ENCODE measurements at regions not wholly inside any gene's neighbourhood (a gene's known extent, or its start where the extent isn't known, plus 50 kb on each side); places are given as distances from the start of the nearest gene placed in this dataset.

DNA sequence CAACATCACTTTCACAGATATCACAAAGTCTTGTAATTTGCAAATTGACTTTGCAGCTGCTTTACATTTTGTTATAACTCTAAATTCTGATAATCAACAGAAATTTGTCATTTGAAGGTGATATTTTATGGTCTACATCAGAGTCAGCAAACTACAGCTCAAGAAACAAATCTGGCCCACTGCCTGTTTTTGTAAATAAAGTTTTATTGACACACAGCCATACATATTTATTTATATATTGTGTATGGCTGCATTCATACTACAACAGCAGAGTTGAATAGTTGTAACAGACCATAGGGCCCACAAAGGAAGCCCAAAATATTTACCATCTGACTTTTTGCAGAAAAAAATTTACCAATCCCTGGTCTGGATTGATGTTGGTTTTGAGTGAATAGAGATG, 87.0 kb upstream of the GRIA1 start:
- Histone ChIP-seq H4K20me1 (ENCODE audit: control insufficient read depth, insufficient read depth, low read length, poor library complexity, severe bottlenecking) (no peaks in the 10 kb centered on the region), H3K4me2 (replicated peaks; ENCODE audit: low read depth, low read length, poor library complexity, severe bottlenecking) (no peak overlapping the region), H3K79me2 (ENCODE audit: control insufficient read depth, insufficient read depth, low read length) (no peaks in the 10 kb centered on the region), H3K4me3 (ENCODE audit: control extremely low read depth in 1 of 5, extremely low read depth in 1 of 5, insufficient read depth in 1 of 5, low read depth in 2 of 5, low read length in 4 of 5) (no peak overlapping the region), H3K27ac (ENCODE audit: low read length in 2 of 2) (no peak overlapping the region), H3K36me3 (replicated peaks in 1 of 2; ENCODE audit: control extremely low read depth in 1 of 2, control insufficient read depth in 1 of 2, extremely low read depth in 1 of 2, insufficient read depth in 2 of 2, low read length in 1 of 2) (no peaks in the 10 kb centered on the region), H2AFZ (ENCODE audit: insufficient read depth, low read depth, low read length, poor library complexity, severe bottlenecking) (no peak overlapping the region), H3K9ac (ENCODE audit: low read length) (no peak overlapping the region), H3K27me3 (replicated peaks in 1 of 4; ENCODE audit: control extremely low read depth in 1 of 4, control insufficient read depth in 3 of 4, insufficient read depth in 4 of 4, low read length in 3 of 4) (no peaks in the 10 kb centered on the region), H3K9me3 (ENCODE audit: control extremely low read depth in 1 of 3, control insufficient read depth in 2 of 3, insufficient read depth in 1 of 3, low read length in 2 of 3) (no peaks in the 10 kb centered on the region), H3K4me1 (ENCODE audit: control insufficient read depth in 2 of 2, insufficient read depth in 2 of 2, low read length in 2 of 2) (no peaks in the 10 kb centered on the region)
- Mint-ChIP-seq H3K9me3 (ENCODE audit: insufficient read depth) (no peaks in the 10 kb centered on the region), H3K4me1 (no peaks in the 10 kb centered on the region), H3K27me3 (no peaks in the 10 kb centered on the region), H3K4me3 (no peak overlapping the region), H3K27ac (no peak overlapping the region)
- intact Hi-C loops (cut with micrococcal nuclease) = no loop called here
- ChIA-PET POLR2A (no interaction called here), CTCF (no interaction called here)
- DNase-seq = no peak
- ATAC-seq (ENCODE audit: low read depth) = no peak
- TF ChIP-seq EZH2 (IDR thresholded peaks at IDR 0.05; ENCODE audit: borderline replicate concordance, insufficient read depth, low read depth, low read length, poor library complexity, severe bottlenecking) (no peak), CTCF (IDR thresholded peaks at IDR 0.05) (no peak)

GRCh38 chr5:153404747-153405146, 85.7 kb upstream of the GRIA1 start:
- POLR2A ChIA-PET = no interaction called here
- H4K20me1 ChIP-seq (ENCODE audit: control insufficient read depth, insufficient read depth, low read length, poor library complexity, severe bottlenecking) = no peaks in the 10 kb centered on the region
- H3K4me1 Mint-ChIP-seq = no peaks in the 10 kb centered on the region
- no peaks in the 10 kb centered on the region for H3K9me3 ChIP-seq (ENCODE audit: control extremely low read depth in 1 of 3, control insufficient read depth in 2 of 3, insufficient read depth in 1 of 3, low read length in 2 of 3)
- no peak for TF ChIP-seq EZH2 (IDR thresholded peaks at IDR 0.05; ENCODE audit: borderline replicate concordance, insufficient read depth, low read depth, low read length, poor library complexity, severe bottlenecking)
- TF ChIP-seq CTCF (IDR thresholded peaks at IDR 0.05) = no peak
- H3K9ac ChIP-seq (ENCODE audit: low read length) = no peak overlapping the region
- no peak overlapping the region for H3K27ac Mint-ChIP-seq
- no peaks in the 10 kb centered on the region for H3K27me3 ChIP-seq (replicated peaks in 1 of 4; ENCODE audit: control extremely low read depth in 1 of 4, control insufficient read depth in 3 of 4, insufficient read depth in 4 of 4, low read length in 3 of 4)
- no peak overlapping the region for H3K27ac ChIP-seq (ENCODE audit: low read length in 2 of 2)
- intact Hi-C loops (cut with micrococcal nuclease) = no loop called here
- no peak overlapping the region for H3K4me3 Mint-ChIP-seq
- H3K4me3 ChIP-seq (ENCODE audit: control extremely low read depth in 1 of 5, extremely low read depth in 1 of 5, insufficient read depth in 1 of 5, low read depth in 2 of 5, low read length in 4 of 5) = no peak overlapping the region
- no peaks in the 10 kb centered on the region for H3K9me3 Mint-ChIP-seq (ENCODE audit: insufficient read depth)
- CTCF ChIA-PET = no interaction called here
- DNase-seq = no peak
- H3K4me1 ChIP-seq (ENCODE audit: control insufficient read depth in 2 of 2, insufficient read depth in 2 of 2, low read length in 2 of 2) = no peaks in the 10 kb centered on the region
- no peak for ATAC-seq (ENCODE audit: low read depth)
- H3K27me3 Mint-ChIP-seq = no peaks in the 10 kb centered on the region
- no peak overlapping the region for H3K4me2 ChIP-seq (replicated peaks; ENCODE audit: low read depth, low read length, poor library complexity, severe bottlenecking)
- no peak overlapping the region for H2AFZ ChIP-seq (ENCODE audit: insufficient read depth, low read depth, low read length, poor library complexity, severe bottlenecking)
- no peaks in the 10 kb centered on the region for H3K79me2 ChIP-seq (ENCODE audit: control insufficient read depth, insufficient read depth, low read length)
- WGBS (ENCODE audit: insufficient coverage) = 66% methylated on average over 7 of the region's 7 CpGs
- H3K36me3 ChIP-seq (replicated peaks in 1 of 2; ENCODE audit: control extremely low read depth in 1 of 2, control insufficient read depth in 1 of 2, extremely low read depth in 1 of 2, insufficient read depth in 2 of 2, low read length in 1 of 2) = no peaks in the 10 kb centered on the region
